ENCODE measurements at regions not wholly inside any gene's neighbourhood (a gene's known extent, or its start where the extent isn't known, plus 50 kb on each side); places are given as distances from the start of the nearest gene placed in this dataset.
A peak's percentile ranks its signal among the peaks of the same experiment; 100 is the strongest.

DNA sequence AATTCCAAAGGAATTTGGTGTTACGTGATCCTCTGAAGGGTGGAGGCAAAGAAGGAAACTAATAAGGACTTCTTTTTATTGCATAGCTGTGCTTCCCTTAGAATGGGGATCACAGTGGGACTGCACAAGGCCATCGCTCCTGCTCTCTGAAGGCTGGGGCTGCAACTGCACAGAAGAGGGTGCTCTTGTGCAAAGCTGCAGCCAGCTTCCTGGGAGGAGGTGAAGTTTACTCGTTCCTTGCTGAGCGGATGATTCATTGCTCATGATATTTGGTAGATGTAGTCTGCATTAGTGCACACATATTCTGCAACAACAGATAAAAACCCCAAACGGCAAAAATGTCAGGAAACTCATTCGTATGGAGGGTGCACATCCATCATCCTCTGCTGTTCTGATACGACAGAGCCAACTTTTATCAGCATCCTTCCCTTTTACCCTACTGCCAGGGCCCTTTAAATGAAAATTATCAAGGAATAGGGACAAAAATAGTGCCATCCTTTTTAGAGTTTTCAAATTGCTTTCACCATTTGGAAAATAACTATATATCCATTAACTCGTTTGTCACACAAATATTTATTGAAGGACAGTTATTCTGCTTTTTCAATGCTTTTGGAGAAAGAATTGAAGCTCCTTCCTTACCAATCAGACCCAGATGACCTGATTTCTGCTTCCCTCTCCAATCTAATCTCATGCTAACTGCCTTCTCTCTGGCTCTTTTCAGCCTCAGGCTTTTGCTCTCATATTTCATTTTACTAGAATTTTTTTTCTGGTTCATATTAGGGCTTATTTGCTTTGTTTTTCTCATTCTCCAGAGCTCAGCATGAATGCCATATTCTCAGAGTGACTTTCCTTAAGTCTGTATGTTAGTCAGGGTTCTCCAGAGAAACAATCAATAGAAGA, 263.6 kb downstream of the DUSP10 start:
- no peak overlapping the region for H3K27ac ChIP-seq
- TF ChIP-seq, protein P1, sequence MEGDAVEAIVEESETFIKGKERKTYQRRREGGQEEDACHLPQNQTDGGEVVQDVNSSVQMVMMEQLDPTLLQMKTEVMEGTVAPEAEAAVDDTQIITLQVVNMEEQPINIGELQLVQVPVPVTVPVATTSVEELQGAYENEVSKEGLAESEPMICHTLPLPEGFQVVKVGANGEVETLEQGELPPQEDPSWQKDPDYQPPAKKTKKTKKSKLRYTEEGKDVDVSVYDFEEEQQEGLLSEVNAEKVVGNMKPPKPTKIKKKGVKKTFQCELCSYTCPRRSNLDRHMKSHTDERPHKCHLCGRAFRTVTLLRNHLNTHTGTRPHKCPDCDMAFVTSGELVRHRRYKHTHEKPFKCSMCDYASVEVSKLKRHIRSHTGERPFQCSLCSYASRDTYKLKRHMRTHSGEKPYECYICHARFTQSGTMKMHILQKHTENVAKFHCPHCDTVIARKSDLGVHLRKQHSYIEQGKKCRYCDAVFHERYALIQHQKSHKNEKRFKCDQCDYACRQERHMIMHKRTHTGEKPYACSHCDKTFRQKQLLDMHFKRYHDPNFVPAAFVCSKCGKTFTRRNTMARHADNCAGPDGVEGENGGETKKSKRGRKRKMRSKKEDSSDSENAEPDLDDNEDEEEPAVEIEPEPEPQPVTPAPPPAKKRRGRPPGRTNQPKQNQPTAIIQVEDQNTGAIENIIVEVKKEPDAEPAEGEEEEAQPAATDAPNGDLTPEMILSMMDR (IDR thresholded peaks at IDR 0.05), result peak in 4 of 6 experiments; percentile 29 to 50 (median 33)
- TF ChIP-seq POLR2A (IDR thresholded peaks at IDR 0.05), result no peak
- H3K36me3 ChIP-seq, result no peaks in the 10 kb centered on the region
- H3K4me1 ChIP-seq, result no peaks in the 10 kb centered on the region
- no peaks in the 10 kb centered on the region for H3K27me3 ChIP-seq
- DNase-seq, result peak in 2 of 3 donors; percentile 29 to 60
- no peaks in the 10 kb centered on the region for H3K9me3 ChIP-seq
- no peak overlapping the region for H3K4me3 ChIP-seq

DNA sequence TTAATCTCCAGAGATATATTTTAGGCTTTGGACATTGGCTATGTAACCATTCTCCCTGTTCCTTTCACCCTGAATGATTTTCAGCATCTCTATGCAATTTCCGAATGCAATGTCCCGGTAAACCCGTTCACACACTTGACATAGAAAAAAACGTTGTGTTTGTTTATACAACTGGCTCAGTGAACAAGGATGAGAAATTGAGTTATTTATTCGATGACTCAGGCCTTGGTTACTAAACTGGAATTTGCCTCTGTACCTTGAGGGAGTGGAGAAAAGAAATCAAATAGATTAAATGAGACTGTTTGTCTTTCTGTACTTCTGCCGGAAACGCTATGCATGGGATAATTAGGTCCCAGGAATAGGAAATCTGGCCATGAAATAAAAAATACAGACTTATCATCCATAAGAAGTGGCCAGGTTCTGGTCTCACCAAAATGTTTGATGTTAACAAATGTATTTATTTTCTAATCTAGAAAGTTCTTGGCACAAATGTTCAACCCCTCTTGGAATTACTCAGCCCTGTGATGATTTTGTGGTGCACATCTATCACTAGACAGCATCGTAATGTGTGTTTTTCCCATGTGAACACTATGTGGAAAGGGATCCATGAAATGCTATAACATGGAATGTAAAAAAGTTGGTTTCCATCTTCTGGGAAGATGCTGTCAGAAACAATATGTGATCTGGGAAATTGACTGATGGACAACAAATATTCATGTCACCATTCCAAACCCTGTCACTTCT, 253.9 kb downstream of the DUSP10 start:
- no peaks in the 10 kb centered on the region for H3K4me1 ChIP-seq
- H3K36me3 ChIP-seq, result no peaks in the 10 kb centered on the region
- H3K9me3 ChIP-seq, result no peaks in the 10 kb centered on the region
- H3K4me3 ChIP-seq, result no peak overlapping the region
- no peak for DNase-seq
- TF ChIP-seq, protein P1 (IDR thresholded peaks at IDR 0.05), result no peak
- TF ChIP-seq POLR2A (IDR thresholded peaks at IDR 0.05), result no peak
- H3K27me3 ChIP-seq, result no peaks in the 10 kb centered on the region
- H3K27ac ChIP-seq, result no peak overlapping the region

DNA sequence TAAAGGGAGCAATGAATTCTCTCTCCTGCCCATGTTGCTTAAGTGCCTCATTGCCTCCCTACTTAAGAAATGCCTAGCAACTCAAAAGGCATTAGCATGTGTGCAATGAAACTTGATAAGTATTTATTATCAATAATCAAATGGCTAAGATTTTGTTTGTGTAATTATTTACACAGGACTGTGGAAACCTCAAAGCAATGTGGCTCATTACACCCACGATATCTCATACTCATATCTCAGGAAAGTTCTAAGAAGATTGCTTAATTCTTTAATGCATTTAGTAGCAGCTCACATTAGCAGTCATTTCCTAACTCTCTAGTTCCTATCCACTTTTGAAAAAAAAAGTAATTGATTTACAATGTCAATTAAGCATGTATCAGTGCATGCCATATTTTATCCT, 253.3 kb downstream of the DUSP10 start:
- TF ChIP-seq POLR2A (IDR thresholded peaks at IDR 0.05), result no peak
- TF ChIP-seq, protein P1 (IDR thresholded peaks at IDR 0.05), result no peak
- DNase-seq, result no peak
- no peaks in the 10 kb centered on the region for H3K36me3 ChIP-seq

GRCh38 chr1:221494670-221495069, 247.2 kb downstream of the DUSP10 start:
- TF ChIP-seq, protein P1 (IDR thresholded peaks at IDR 0.05), result no peak
- no peak for TF ChIP-seq POLR2A (IDR thresholded peaks at IDR 0.05)
- no peaks in the 10 kb centered on the region for H3K36me3 ChIP-seq
- no peak for DNase-seq
- no peaks in the 10 kb centered on the region for H3K4me1 ChIP-seq
- no peaks in the 10 kb centered on the region for H3K9me3 ChIP-seq
- no peak overlapping the region for H3K27ac ChIP-seq
- no peaks in the 10 kb centered on the region for H3K27me3 ChIP-seq
- H3K4me3 ChIP-seq, result no peak overlapping the region

More for the DNA sequence above, 253.3 kb downstream of the DUSP10 start:
- Histone ChIP-seq H3K4me1 (no peaks in the 10 kb centered on the region), H3K9me3 (no peaks in the 10 kb centered on the region), H3K27me3 (no peaks in the 10 kb centered on the region), H3K27ac (no peak overlapping the region), H3K4me3 (no peak overlapping the region)

- H3K9me3 ChIP-seq, result no peaks in the 10 kb centered on the region
- no peak overlapping the region for H3K4me3 ChIP-seq
- H3K36me3 ChIP-seq, result no peaks in the 10 kb centered on the region
- H3K27me3 ChIP-seq, result no peaks in the 10 kb centered on the region
- no peak for TF ChIP-seq POLR2A (IDR thresholded peaks at IDR 0.05)
- TF ChIP-seq, protein P1 (IDR thresholded peaks at IDR 0.05), result no peak
- DNase-seq, result no peak
- no peak overlapping the region for H3K27ac ChIP-seq
- no peaks in the 10 kb centered on the region for H3K4me1 ChIP-seq
Observed at GRCh38 chr1:221497046-221497445, 244.8 kb downstream of the DUSP10 start.

Data from Peyer's patch (tissue), 4 donors.